Panc1 (cell line): ENCODE measurements at regions not wholly inside any gene's neighbourhood (a gene's known extent, or its start where the extent isn't known, plus 50 kb on each side); places are given as distances from the start of the nearest gene placed in this dataset.

Experiments used
- CTCF ChIP-seq: fragments of 450-650 bp; IDR thresholded peaks from 2 replicates; pipeline ENCODE4 v1.5.1; 2017; ENCODE audit warnings: mild to moderate bottlenecking
- POLR2AphosphoS5 ChIP-seq: IDR thresholded peaks from 2 replicates; pipeline ENCODE4 v1.6.1; 2012; ENCODE audit warnings: mild to moderate bottlenecking, low read depth, low read length, moderate library complexity
- SIN3A ChIP-seq: IDR thresholded peaks from 2 replicates; pipeline ENCODE4 v1.6.1; 2012; ENCODE audit warnings: low read depth, mild to moderate bottlenecking, low read length, moderate library complexity, borderline replicate concordance; ENCODE audit not compliant: insufficient read depth
- TCF7L2 ChIP-seq: IDR thresholded peaks from 2 replicates; pipeline ENCODE4 v1.6.1; 2011; ENCODE audit warnings: mild to moderate bottlenecking, low read depth, low read length, inconsistent platforms
- TF ChIP-seq, protein P1 (sequence below), 2 experiments: IDR thresholded peaks; 2 replicates each; pipeline ENCODE4 v1.6.1; 2011 to 2012; ENCODE audit warnings: low read depth in 2 of 2, control low read depth in 1 of 2, low read length in 1 of 2, mild to moderate bottlenecking in 1 of 2, moderate library complexity in 1 of 2; ENCODE audit not compliant: insufficient read depth in 1 of 2

DNA sequence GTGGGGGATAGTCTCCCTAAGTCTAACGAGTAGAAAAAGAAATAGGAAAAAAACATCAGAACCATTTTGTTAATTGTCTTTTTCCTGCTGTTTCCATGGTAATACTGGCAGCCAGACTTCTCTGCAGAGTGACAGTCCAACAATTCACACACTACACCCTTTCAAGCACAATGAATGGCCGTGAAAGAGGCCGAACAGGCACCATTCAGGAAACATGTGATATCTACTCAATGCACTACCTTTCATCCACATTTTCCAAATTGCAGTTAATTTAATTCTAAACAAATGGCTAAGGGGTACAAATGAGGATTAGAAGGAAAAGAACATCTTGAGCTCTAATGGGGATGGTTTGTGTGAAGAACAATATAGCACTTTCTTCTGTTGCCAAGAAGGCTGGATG, 358.5 kb upstream of the ANKRD30A start:
- TF ChIP-seq CTCF (no peak), POLR2AphosphoS5 (no peak), SIN3A (no peak), TCF7L2 (no peak)
- TF ChIP-seq, protein P1, sequence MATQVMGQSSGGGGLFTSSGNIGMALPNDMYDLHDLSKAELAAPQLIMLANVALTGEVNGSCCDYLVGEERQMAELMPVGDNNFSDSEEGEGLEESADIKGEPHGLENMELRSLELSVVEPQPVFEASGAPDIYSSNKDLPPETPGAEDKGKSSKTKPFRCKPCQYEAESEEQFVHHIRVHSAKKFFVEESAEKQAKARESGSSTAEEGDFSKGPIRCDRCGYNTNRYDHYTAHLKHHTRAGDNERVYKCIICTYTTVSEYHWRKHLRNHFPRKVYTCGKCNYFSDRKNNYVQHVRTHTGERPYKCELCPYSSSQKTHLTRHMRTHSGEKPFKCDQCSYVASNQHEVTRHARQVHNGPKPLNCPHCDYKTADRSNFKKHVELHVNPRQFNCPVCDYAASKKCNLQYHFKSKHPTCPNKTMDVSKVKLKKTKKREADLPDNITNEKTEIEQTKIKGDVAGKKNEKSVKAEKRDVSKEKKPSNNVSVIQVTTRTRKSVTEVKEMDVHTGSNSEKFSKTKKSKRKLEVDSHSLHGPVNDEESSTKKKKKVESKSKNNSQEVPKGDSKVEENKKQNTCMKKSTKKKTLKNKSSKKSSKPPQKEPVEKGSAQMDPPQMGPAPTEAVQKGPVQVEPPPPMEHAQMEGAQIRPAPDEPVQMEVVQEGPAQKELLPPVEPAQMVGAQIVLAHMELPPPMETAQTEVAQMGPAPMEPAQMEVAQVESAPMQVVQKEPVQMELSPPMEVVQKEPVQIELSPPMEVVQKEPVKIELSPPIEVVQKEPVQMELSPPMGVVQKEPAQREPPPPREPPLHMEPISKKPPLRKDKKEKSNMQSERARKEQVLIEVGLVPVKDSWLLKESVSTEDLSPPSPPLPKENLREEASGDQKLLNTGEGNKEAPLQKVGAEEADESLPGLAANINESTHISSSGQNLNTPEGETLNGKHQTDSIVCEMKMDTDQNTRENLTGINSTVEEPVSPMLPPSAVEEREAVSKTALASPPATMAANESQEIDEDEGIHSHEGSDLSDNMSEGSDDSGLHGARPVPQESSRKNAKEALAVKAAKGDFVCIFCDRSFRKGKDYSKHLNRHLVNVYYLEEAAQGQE (IDR thresholded peaks at IDR 0.05; ENCODE audit: insufficient read depth in 1 of 2, low read depth in 2 of 2, low read length in 1 of 2): no peak
